Ishikawa (cell line): ENCODE measurements at regions not wholly inside any gene's neighbourhood (a gene's known extent, or its start where the extent isn't known, plus 50 kb on each side); places are given as distances from the start of the nearest gene placed in this dataset.

Experiments
- CEBPB ChIP-seq: IDR thresholded peaks from 2 replicates; pipeline ENCODE4 v1.6.1; 2012
- CREB1 ChIP-seq: IDR thresholded peaks from 2 replicates; pipeline ENCODE4 v1.6.1; 2012; ENCODE audit warnings: low read depth
- EGR1 ChIP-seq: IDR thresholded peaks from 2 replicates; pipeline ENCODE4 v1.6.1; 2012
- EP300 ChIP-seq: IDR thresholded peaks from 2 replicates; pipeline ENCODE4 v1.6.1; 2012; ENCODE audit warnings: borderline replicate concordance
- FOXM1 ChIP-seq: IDR thresholded peaks from 2 replicates; pipeline ENCODE4 v1.6.1; 2012; ENCODE audit warnings: low read depth, borderline replicate concordance
- NFIC ChIP-seq: IDR thresholded peaks from 2 replicates; pipeline ENCODE4 v1.6.1; 2012
- RAD21 ChIP-seq: IDR thresholded peaks from 2 replicates; pipeline ENCODE4 v1.6.1; 2012; ENCODE audit warnings: low read depth
- TAF1 ChIP-seq: IDR thresholded peaks from 2 replicates; pipeline ENCODE4 v1.6.1; 2012; ENCODE audit warnings: low read depth, mild to moderate bottlenecking
- TCF12 ChIP-seq: IDR thresholded peaks from 2 replicates; pipeline ENCODE4 v1.6.1; 2012; ENCODE audit warnings: low read depth
- TEAD4 ChIP-seq: IDR thresholded peaks from 2 replicates; pipeline ENCODE4 v1.6.1; 2012
- YY1 ChIP-seq: IDR thresholded peaks from 2 replicates; pipeline ENCODE4 v1.6.1; 2012; ENCODE audit warnings: low read depth
- ZBTB7A ChIP-seq: IDR thresholded peaks from 2 replicates; pipeline ENCODE4 v1.6.1; 2012; ENCODE audit warnings: low read depth
- TF ChIP-seq, protein P1 (sequence below): IDR thresholded peaks from 2 replicates; pipeline ENCODE4 v1.6.1; 2012; ENCODE audit warnings: low read depth, mild to moderate bottlenecking
- TF ChIP-seq, protein P2 (sequence below): IDR thresholded peaks from 2 replicates; pipeline ENCODE4 v1.6.1; 2012
- TF ChIP-seq, protein P3 (sequence below): IDR thresholded peaks from 2 replicates; pipeline ENCODE4 v1.6.1; 2012

DNA sequence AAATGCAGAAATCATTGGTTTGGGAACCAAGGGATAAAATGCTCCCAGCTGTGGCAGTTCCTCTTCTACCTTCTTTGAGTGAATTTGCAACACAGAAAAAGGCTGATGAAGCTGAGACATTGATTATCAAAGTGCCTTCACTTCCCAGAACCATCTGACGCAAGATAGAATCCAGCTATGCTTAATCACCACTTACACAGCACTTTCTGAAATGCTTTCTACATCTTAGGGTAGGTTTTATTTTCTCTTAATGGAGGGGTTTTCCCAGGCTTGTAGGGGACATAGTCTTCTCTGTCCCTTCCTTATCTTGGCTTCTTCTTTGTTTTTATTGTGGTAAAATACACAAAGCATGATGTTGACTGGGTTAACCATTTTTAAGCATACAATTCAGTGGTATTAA is 332.6 kb upstream of the ZNF32 start:
- TF ChIP-seq EGR1, result no peak
- TF ChIP-seq, protein P1, sequence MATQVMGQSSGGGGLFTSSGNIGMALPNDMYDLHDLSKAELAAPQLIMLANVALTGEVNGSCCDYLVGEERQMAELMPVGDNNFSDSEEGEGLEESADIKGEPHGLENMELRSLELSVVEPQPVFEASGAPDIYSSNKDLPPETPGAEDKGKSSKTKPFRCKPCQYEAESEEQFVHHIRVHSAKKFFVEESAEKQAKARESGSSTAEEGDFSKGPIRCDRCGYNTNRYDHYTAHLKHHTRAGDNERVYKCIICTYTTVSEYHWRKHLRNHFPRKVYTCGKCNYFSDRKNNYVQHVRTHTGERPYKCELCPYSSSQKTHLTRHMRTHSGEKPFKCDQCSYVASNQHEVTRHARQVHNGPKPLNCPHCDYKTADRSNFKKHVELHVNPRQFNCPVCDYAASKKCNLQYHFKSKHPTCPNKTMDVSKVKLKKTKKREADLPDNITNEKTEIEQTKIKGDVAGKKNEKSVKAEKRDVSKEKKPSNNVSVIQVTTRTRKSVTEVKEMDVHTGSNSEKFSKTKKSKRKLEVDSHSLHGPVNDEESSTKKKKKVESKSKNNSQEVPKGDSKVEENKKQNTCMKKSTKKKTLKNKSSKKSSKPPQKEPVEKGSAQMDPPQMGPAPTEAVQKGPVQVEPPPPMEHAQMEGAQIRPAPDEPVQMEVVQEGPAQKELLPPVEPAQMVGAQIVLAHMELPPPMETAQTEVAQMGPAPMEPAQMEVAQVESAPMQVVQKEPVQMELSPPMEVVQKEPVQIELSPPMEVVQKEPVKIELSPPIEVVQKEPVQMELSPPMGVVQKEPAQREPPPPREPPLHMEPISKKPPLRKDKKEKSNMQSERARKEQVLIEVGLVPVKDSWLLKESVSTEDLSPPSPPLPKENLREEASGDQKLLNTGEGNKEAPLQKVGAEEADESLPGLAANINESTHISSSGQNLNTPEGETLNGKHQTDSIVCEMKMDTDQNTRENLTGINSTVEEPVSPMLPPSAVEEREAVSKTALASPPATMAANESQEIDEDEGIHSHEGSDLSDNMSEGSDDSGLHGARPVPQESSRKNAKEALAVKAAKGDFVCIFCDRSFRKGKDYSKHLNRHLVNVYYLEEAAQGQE, result no peak
- TF ChIP-seq, protein P2, sequence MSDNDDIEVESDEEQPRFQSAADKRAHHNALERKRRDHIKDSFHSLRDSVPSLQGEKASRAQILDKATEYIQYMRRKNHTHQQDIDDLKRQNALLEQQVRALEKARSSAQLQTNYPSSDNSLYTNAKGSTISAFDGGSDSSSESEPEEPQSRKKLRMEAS, result no peak
- TF ChIP-seq FOXM1, result no peak
- TF ChIP-seq EP300, result no peak
- no peak for TF ChIP-seq TEAD4
- TF ChIP-seq TAF1, result no peak
- no peak for TF ChIP-seq CEBPB
- no peak for TF ChIP-seq TCF12
- TF ChIP-seq RAD21, result no peak
- TF ChIP-seq, protein P3, sequence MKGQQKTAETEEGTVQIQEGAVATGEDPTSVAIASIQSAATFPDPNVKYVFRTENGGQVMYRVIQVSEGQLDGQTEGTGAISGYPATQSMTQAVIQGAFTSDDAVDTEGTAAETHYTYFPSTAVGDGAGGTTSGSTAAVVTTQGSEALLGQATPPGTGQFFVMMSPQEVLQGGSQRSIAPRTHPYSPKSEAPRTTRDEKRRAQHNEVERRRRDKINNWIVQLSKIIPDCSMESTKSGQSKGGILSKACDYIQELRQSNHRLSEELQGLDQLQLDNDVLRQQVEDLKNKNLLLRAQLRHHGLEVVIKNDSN, result no peak

DNA sequence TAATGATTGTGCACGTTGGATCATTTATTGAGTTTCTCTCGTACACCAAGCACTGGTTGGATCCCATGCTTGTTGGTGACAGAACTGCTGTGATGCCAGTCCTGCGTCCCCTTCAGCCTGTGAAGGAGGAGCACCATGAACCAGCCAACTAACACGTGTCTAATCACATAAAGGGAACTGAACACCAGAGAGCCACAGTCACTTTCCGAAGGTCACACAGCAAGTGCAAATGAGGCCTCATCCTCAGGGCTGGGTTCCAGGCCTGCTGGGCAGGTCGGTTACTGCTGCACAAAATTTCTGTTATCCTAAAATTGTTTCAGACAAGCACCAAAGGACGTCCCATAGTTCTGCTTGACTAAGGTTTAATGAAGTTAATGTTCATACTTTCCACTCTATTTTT is 332.0 kb upstream of the ZNF32 start:
- no peak for TF ChIP-seq CEBPB

DNA sequence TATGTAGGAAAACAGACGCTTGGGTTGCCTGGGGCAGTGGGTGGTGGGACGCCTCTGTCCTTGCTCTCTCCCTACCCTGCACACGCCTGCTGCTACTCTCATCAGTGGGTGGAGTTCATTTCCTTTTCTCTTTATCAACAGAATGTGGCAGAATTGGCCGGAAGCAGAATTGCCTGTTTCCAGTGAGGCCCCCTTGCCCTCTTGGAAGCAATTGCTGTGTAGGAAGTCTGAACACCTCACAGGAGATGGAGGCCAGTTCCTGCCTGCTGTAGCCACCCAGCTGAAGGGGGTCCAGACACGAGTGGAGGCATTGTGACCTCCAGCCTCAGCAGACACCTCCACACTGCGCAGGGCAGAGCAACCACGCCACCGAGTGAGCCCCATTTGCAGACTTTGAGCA is 331.6 kb upstream of the ZNF32 start:
- TF ChIP-seq ZBTB7A (no peak), TEAD4 (no peak), TAF1 (no peak), FOXM1 (no peak), NFIC (no peak), EGR1 (no peak), EP300 (no peak), YY1 (no peak), RAD21 (no peak), CREB1 (no peak), CEBPB (no peak), TCF12 (no peak)
- TF ChIP-seq, protein P2, result no peak
- TF ChIP-seq, protein P3, result no peak
- TF ChIP-seq, protein P1, result no peak

DNA sequence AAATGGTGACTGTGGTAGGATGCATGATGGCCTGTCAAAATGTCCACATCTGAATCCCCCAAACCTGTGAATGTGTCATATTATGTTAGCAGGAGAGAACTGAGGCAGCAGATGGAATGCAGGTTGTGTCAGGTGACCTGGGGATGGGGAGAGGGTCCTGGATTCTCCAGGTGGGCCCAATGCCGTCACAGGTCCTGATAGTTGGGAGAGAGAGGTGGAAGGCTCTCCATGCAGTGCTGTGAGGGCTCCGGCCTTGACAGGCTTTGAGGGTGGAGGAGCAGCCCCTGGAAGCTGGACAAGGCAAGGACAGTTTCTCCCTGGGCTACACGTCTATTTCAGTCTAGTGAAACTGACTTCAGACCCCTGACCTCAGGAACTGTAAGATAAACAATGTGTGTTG is 330.9 kb upstream of the ZNF32 start:
- TF ChIP-seq TAF1 (no peak), EP300 (no peak), FOXM1 (no peak), ZBTB7A (no peak), TCF12 (no peak), EGR1 (no peak), RAD21 (no peak), CEBPB (no peak), YY1 (no peak), TEAD4 (no peak), NFIC (no peak), CREB1 (no peak)
- TF ChIP-seq, protein P1, result no peak
- TF ChIP-seq, protein P3, result no peak
- TF ChIP-seq, protein P2, result no peak
